ENCODE measurements at regions not wholly inside any gene's neighbourhood (a gene's known extent, or its start where the extent isn't known, plus 50 kb on each side); places are given as distances from the start of the nearest gene placed in this dataset.

DNA sequence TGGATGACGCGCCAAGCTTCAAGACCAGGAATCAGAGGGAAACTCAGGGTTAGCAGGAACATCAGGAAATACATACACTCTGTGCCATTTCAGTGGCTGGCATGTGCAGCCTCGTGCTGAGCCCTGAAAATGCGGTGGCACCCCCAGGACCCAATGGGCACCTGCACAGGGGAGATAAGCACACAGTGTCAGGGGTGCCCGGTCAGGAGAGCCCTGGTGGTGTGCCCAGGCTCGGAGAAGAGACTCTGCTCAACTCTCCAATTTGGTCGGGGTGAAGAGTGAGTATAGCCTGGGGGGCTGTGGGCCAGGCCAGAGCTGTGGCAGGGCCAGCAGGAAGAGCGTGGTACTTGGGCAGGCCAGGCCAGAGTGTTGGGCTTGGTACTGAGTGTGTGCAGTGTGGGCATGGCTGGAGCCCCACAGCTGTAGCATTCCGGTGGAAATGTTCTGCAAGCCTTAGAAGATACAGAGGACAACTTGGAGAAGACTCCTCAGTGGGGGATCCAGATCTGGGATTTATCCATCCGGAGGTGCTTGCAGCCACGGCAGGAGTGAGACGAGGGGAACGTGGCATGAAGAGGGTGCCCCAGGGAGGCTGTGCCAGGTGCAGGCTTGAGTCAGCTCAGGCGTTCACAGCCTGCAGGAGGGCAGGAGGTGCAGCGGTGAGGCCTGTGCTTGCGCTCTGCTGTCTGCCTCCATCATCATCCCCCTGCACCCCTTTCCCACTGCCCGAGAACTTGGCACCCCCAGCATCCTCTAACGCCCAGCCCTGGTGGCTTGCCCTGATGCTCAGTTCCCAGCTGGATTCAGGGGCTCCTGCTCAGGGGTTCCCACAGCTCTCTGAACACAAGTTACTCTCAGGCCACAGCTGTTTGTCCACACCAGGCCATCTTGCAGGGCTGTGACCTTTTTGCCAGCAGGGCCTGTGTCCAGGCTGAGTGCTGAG, 451.7 kb upstream of the HS6ST1 start:
- TF ChIP-seq, protein P1, sequence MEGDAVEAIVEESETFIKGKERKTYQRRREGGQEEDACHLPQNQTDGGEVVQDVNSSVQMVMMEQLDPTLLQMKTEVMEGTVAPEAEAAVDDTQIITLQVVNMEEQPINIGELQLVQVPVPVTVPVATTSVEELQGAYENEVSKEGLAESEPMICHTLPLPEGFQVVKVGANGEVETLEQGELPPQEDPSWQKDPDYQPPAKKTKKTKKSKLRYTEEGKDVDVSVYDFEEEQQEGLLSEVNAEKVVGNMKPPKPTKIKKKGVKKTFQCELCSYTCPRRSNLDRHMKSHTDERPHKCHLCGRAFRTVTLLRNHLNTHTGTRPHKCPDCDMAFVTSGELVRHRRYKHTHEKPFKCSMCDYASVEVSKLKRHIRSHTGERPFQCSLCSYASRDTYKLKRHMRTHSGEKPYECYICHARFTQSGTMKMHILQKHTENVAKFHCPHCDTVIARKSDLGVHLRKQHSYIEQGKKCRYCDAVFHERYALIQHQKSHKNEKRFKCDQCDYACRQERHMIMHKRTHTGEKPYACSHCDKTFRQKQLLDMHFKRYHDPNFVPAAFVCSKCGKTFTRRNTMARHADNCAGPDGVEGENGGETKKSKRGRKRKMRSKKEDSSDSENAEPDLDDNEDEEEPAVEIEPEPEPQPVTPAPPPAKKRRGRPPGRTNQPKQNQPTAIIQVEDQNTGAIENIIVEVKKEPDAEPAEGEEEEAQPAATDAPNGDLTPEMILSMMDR (IDR thresholded peaks at IDR 0.05) = no peak
- Histone ChIP-seq H3K4me2 (ENCODE audit: low read length) (no peak overlapping the region), H2AFZ (no peak overlapping the region), H3K9ac (no peak overlapping the region), H3K4me1 (no peaks in the 10 kb centered on the region), H3K27ac (no peak overlapping the region), H3K9me3 (ENCODE audit: control insufficient read depth, low read length) (no peaks in the 10 kb centered on the region), H3K27me3 (ENCODE audit: control insufficient read depth, insufficient read depth, low read length) (no peaks in the 10 kb centered on the region), H3K79me2 (no peaks in the 10 kb centered on the region), H3K4me3 (ENCODE audit: low read depth, low read length) (no peak overlapping the region), H3K36me3 (ENCODE audit: control insufficient read depth, insufficient read depth, low read length) (no peaks in the 10 kb centered on the region)

DNA sequence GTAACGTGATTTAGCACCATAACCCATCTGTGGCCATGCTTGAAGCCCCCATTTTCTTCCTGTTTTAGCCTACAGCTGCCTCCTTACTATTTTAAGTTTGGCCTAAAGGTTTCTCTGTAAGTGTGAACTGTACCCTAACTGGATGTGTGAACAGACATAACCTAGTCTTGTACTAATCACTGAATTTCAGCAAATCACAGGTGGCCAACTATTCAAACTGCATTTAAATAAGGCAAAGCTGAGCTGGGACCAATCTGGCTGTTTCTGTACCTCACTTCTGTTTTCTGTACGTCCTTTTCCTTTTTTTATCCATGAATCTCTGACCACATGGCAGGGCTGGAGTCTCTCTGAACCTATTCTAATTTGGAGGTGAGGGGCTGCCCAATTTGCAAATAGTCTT, 452.7 kb upstream of the HS6ST1 start:
- H3K4me3 ChIP-seq (ENCODE audit: low read depth, low read length) = no peak overlapping the region
- no peaks in the 10 kb centered on the region for H3K36me3 ChIP-seq (ENCODE audit: control insufficient read depth, insufficient read depth, low read length)
- no peaks in the 10 kb centered on the region for H3K4me1 ChIP-seq
- H3K27me3 ChIP-seq (ENCODE audit: control insufficient read depth, insufficient read depth, low read length) = no peaks in the 10 kb centered on the region
- TF ChIP-seq, protein P1 (IDR thresholded peaks at IDR 0.05) = no peak
- no peak overlapping the region for H2AFZ ChIP-seq
- H3K9me3 ChIP-seq (ENCODE audit: control insufficient read depth, low read length) = no peaks in the 10 kb centered on the region
- no peak overlapping the region for H3K27ac ChIP-seq
- H3K79me2 ChIP-seq = no peaks in the 10 kb centered on the region
- H3K9ac ChIP-seq = no peak overlapping the region
- H3K4me2 ChIP-seq (ENCODE audit: low read length) = no peak overlapping the region

DNA sequence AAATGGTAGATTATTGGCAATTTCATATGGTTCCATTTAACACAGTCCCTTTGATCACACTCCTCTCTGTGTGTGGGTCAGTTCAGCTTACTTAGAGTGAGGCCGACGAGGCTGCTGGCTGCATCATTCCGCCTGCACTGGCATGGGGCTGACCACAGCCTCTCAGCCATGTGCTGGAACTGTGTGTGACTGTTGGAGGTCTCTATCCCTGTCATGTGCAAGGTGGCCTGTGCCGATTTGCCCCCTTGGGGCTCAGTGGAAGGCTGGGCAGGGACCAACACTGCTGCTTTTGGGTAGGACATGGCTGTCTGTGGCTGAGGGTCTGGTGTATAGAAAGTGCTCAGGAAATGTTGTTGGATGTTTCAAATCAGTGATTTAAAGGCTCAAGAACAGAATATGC, 454.0 kb upstream of the HS6ST1 start:
- H3K9ac ChIP-seq = no peak overlapping the region
- H2AFZ ChIP-seq = no peak overlapping the region
- no peaks in the 10 kb centered on the region for H3K79me2 ChIP-seq
- no peaks in the 10 kb centered on the region for H3K27me3 ChIP-seq (ENCODE audit: control insufficient read depth, insufficient read depth, low read length)
- H3K27ac ChIP-seq = no peak overlapping the region
- TF ChIP-seq, protein P1 (IDR thresholded peaks at IDR 0.05) = no peak
- H3K4me3 ChIP-seq (ENCODE audit: low read depth, low read length) = no peak overlapping the region
- no peak overlapping the region for H3K4me2 ChIP-seq (ENCODE audit: low read length)
- H3K9me3 ChIP-seq (ENCODE audit: control insufficient read depth, low read length) = no peaks in the 10 kb centered on the region
- H3K4me1 ChIP-seq = no peaks in the 10 kb centered on the region
- H3K36me3 ChIP-seq (ENCODE audit: control insufficient read depth, insufficient read depth, low read length) = no peaks in the 10 kb centered on the region

DNA sequence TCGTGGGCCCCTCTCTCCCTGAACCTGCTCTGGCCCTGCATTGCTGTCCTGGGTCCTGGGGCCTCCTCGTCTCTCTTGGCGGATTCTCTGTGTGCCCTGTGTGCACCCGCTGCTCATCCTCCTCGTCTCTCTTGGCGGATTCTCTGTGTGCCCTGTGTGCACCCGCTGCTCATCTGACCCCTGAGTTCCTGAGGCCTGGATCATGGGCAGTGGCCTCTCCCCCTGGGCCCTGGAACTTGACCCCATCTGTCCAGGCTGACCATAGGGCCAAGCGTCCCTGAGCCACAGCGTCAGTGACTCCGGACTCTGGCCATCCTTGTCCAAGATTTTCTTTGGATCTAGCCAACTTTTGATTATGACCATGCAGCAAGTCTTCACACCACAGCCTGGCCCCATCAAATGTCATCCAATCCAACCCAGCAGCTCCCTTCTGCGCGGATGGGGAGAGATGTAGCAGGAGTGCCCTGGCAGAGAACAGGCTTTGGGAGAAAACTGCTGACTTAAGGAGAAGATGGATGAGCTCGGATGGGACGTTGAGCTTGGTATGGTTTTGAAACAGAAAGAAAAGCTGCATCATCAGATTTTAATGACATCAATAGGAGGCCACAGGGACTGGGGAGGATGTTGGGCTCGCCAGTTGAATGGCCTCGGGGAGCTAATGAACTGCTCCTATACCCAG, 455.1 kb upstream of the HS6ST1 start:
- no peak overlapping the region for H2AFZ ChIP-seq
- H3K4me1 ChIP-seq = no peaks in the 10 kb centered on the region
- H3K9ac ChIP-seq = no peak overlapping the region
- no peak overlapping the region for H3K4me3 ChIP-seq (ENCODE audit: low read depth, low read length)
- TF ChIP-seq, protein P1 (IDR thresholded peaks at IDR 0.05) = no peak
- no peaks in the 10 kb centered on the region for H3K79me2 ChIP-seq
- no peaks in the 10 kb centered on the region for H3K36me3 ChIP-seq (ENCODE audit: control insufficient read depth, insufficient read depth, low read length)
- H3K27ac ChIP-seq = no peak overlapping the region
- H3K27me3 ChIP-seq (ENCODE audit: control insufficient read depth, insufficient read depth, low read length) = no peaks in the 10 kb centered on the region
- no peaks in the 10 kb centered on the region for H3K9me3 ChIP-seq (ENCODE audit: control insufficient read depth, low read length)
- no peak overlapping the region for H3K4me2 ChIP-seq (ENCODE audit: low read length)

Measured in parathyroid adenoma (tissue), 2 donors.